NCI-H82 treated with DMSO at 0.1 percent for 48 hours (cell line): ENCODE measurements at regions not wholly inside any gene's neighbourhood (a gene's known extent, or its start where the extent isn't known, plus 50 kb on each side); places are given as distances from the start of the nearest gene placed in this dataset.
"Not testable (repeated sequence)": the region's sequence is repeated elsewhere in the genome, so short reads cannot be mapped to it uniquely, and the experiment has no call there.

Experiments used
- DNase-seq: peaks from one replicate; lab custom pipeline; 2025; ENCODE audit not compliant: unreplicated experiment; lab: John Stamatoyannopoulos, UW

DNA sequence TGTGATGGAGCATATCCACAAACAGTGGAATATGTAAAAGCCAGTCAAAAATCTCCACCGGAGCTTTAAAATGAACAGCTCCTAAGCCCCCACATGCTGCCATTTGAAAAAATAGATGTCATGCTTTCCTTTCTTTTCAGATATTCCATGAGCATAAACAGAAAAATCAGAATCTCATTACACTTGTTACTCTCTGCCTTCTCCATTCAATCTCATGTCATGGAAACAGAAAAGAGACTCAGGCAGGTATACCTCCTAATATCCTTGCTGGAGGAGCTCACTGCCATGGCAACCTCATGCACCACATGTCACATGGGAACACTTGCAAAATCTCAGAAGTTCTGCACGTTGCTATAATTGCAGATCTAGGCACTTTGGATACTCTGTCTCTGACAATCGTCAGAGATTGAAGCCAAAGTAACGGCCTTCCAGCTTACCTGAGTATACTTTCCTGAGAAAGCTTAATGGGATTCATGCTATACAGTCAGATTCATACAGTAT lies 317.0 kb upstream of the ADAMTS9 start:
- DNase-seq: no peak

DNA sequence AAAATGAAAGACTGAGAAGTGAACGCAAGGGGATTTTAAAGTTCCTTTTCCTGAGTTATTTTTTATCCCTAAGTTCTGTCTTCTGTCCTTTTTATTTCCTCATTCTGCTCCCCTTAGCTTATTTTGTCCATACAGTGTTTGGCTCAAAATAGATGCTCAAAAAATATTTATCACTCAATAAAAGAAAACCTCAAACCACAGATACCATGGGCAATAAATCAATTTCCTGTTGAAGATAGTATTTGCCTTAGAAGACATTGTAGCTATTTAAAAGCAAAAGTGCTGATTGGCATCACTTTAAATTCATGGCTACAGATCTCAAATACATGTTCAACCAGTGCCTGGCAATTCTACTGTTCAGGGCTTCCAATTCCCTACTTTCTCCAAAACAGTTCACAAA lies 316.5 kb upstream of the ADAMTS9 start:
- DNase-seq: no peak

DNA sequence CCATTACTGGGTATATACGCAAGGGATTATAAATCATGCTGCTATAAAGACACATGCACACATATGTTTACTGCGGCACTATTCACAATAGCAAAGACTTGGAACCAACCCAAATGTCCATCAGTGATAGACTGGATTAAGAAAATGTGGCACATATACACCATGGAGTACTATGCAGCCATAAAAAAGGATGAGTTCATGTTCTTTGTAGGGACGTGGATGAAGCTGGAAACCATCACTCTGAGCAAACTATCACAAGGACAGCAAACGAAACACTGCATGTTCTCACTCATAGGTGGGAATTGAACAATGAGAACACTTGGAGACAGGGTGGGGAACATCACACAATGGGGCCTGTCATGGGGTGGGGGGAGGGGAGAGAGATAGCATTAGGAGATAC lies 313.3 kb upstream of the ADAMTS9 start:
- DNase-seq: not testable (repeated sequence)

DNA sequence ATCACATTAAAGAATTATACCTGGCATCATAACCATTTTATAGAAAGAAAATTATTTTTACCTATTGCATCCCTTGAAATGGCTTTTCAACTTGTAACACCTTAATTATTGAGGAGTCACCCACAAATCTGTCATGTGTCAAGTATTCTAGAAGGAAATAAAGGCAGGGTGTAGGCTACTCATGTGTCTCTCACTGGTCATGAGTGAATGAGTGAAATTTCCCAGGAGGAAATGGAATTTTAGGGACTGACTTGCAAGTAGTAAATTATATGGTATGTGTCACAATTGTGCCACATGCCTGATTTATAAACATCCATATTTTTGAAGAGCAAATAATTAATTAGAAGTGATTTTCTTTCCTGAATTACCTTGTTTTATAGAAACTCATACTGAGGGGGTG lies 310.5 kb upstream of the ADAMTS9 start:
- DNase-seq: no peak

DNA sequence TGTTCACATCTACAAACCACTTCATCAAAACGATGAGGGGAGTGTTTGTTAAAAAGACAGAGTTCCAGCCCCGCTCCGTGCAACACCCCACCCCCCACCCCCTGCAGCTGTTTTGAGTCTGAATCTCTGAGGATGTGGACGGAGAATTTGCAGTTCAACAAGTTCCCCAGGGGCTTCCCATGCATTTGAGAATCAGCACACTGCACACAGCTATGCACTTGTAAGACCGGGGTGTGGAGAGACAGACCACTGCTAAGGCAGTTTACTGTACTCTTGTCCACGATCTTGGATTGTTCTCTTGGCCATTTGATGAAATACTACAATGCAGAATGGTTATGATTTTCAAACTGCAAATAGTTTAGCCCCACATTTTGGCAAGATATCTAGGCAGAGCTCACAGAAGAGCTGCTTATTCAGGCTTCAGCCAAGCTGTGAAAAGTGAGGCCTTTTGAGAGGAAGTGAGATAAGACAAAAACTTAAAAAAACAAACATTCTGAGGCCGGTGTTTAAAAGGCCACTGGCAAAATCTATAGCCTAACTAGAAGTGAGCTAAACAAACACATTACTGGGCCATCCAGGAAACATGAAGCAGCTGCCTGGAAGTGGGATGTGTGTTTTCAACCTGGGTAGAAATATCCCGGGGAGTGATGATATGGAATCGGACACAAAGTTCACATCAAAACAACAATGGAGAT lies 308.2 kb upstream of the ADAMTS9 start:
- DNase-seq: no peak

DNA sequence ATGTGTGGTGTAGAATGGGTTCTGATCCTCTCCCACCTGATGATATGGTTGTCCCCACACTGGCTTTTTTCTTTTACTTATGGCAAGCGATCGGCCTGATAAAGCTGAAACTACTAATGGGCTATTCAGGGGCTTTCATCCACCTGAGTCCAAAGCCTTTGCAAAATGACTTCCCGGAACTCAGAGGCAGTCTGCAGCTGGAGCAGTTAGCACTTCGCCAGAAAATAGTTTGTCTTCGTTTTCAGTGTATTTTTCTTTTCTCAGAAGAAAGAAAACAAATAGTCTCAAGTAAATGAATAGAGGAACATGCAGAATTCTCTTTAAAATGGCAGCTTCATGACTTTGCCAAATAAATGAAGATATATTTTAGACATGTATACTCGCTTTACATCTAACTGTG lies 306.0 kb upstream of the ADAMTS9 start:
- no peak for DNase-seq

DNA sequence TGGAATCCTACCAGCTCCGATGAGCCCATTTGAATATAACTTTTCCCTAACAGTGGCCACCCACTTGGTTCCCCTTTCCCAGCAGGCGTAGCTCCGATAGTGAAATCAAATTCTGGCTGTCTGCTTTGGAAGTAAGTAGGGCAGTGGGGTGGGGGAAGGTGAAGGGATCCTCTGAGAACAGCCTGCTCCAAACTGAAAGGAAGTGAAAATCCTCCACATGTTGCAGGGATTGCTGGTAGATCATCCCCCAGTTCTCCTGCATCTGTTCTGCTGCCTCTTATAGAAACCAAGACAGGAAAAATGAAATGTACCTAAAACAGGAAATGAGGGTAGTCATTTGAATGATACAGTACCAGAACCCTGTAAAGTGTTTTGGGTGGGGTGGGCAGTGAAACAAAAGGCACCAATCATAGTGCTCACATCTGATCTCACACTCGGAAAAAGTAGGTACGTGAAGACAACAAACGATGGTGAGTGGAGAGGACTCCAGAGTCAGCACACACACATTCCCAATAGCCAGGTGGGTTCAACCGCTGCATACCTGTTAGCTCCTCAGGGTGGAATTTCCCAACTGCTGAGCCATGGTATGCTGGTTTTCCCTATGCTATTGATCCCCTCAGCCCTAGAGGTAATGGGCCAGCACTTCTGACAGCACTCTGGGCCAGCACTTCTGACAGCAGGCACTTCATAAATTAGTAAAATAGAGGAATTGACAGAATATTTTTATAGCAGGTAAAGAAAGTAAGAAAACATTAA lies 304.9 kb upstream of the ADAMTS9 start:
- DNase-seq: no peak

DNA sequence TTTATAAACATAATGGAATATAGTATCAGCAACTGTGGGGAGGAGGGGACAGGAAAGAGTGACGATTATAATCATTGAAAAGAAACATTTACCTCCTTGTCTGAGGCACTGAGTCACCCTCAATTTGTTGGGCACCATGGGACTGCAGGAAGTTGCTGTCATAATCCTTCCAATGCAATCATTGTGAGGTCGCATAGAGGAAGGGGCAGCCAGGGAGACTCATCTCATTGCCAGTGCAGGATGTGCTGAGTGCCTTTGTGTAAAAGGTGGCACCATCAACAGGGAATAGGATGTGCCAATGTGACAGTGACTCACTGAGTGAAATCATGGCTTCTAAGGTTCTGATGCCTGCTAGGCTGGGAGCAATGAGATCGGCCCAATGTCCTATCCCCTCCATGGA lies 300.4 kb upstream of the ADAMTS9 start:
- DNase-seq: no peak

DNA sequence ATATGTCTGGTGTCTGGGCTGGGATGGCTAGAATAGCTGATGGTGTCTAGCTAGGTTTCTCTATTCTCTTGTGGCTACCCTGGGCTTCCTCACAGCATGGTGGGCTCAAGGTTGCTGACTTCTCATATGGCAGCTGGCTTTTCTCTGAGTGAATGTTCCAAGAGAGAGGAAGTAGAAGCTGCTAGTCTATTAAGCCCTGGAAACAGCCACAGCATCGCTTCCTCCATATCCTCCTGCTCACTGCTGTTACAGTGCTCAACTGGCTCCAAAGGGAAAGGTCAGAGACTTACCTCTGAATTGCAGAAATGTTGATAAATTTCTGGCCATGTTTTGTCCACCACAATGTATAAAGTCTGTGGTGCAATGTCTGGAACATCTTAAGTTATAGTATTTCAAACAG lies 299.9 kb upstream of the ADAMTS9 start:
- DNase-seq: no peak

DNA sequence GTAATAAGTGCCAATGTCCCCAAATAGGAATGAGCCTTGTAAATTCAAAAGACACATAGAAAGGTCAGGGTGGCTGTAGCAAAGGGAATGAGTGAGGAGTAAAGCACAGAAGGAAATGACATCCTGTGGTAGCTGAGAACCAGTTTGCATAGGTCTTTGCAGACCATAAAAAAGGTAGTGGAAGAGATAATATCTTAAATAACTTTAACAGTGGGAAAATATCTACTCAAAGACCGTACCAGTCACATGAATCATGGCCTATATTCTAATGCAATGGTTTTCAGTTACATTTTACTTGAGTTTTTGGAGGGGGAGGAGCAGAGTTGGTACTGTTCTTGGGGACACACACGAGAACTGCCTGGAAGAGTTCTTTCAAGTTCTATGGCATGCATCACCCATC lies 297.3 kb upstream of the ADAMTS9 start:
- no peak for DNase-seq

DNA sequence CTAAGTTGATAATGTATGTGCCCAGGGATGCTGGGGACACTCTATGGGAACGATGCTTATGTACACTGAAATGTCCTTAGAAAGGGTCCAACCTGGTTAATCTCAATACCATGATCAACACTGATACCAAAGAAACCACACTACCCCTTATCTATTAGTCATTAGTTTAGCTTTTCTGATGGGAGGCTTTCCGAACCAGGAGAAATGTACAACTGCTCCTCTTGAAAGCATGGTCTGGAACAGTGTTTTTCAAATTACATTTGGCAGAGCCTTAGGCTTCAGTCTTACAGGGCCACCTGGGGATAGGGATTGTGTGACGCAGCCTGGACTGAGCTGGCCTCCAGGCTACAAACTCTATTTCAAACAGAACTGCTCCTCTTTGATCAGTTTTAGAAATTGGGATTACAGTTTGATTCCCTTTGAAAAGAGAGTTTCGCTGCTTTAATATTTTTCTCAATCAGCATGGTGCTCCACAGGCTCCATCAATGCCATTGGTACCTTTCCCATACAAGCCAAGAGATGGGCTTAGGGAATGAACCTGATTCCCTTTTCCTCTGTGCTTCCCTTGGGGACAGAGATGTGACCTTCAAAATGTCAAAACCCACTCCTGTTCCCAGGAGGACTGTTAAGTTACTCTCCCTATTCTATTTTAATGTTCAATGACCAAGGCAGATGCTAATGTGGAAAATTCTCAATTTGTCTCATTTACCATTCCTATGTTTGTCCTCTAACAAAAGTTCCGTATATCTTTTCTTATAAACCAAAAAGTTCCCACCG lies 296.0 kb upstream of the ADAMTS9 start:
- DNase-seq: no peak

DNA sequence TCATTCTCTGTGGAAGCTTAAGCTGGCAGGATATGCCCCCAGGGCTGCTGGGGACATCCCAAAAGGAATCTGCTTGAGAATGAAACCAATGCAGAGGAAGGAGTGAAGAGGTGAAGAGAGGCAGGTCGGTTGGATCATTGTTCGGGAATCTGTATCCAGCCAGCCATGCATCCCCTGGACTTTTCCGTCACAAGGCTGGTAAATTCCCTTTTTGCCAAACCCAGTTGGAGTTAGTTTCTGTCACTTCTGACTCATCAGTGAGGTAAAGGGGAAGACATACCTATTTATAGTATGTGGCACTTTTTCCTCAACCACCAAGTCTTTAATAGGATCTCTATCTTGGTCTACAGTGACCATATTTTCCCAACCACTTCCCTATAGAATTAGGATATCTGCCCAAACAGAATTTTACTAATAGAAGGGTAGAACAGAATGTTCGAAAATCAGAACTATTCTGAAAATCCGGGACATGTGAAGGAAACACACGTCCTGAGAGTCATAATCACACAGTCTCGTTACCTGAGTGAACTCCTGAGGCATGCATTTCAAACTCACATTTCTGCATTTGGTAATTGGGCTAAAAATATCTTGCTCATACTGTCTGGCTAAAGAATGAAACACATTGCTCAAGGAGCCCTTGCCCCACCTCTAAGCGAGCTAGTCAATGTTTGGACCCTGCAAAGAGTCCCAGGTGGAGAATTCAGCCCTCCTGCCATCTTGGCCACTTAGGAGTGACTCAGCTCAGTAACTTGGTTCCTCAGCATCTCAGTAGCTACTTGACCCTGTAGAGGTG lies 289.7 kb upstream of the ADAMTS9 start:
- DNase-seq: no peak

DNA sequence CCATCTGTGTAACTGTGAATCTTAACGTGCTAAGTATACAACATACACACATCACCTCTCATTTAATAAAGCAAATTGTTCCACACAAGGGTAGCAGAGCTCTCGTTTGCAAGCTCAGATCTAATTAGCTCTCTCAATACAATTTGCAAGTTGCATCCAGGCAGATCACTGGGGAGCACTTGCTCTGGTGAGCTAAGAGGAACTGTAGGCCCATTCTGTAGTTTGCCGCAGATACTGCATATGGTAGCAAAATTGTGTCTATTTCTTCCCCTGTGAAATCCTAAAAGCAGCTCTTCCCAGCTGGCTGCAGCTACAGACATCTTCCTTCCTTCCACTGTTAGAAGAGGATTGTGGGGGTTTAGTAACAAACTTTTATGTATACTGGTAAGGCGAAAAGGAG lies 288.7 kb upstream of the ADAMTS9 start:
- DNase-seq: no peak

DNA sequence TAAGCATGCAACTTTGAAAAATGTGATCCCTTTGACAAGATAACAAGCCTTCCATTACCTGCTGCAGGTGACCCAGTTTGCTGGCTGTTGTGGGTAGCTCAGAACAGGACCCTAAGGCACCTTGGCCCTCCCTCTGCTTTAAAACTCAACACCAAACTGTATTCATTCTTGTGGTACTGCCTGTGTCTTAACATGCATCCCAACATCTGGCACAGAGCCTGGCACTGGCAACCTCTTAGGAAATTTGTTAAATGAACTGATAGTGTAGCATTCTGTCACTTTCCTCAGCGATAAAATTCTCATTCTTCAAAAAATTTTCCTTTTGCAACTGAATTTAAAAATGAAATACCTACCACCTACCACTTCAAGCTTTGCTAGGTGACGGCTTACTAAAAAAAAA lies 287.3 kb upstream of the ADAMTS9 start:
- no peak for DNase-seq

DNA sequence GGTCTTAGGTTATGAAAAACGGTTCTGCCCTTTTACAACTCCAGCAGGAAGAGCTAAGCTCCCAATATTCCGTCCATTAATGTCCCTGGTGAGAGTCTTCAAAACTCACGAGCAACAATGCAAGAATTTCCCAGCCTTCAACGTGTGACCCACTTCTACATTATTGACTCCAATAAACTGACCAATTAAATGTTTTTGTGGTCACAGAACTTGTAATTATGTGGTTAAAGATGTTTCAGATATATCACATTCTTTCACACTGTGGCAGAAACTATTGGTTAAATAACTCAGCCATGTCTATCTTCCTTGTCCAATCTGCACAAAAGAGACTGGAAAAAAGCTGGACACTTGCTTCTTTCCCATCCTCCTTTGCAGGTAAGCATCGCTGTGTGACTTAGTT lies 286.6 kb upstream of the ADAMTS9 start:
- DNase-seq: no peak

DNA sequence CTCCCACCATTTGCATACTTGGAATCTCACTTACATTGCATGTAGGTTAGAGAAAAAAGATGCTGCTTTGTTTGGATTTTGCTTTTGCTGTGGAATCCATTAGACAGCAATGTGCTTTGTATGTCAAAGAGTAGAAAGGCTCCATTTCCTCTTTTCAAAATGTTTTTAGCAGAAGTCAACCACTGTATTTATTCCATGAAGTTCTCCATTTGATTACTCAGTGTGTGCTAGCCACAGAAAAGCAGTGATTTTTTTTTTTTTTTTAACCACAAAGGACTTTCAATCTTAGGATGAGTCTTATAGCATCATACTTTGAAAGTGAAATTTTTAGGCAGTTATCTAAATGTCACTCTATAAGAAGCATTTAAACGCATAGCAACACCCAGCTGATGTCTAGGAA lies 285.0 kb upstream of the ADAMTS9 start:
- no peak for DNase-seq

DNA sequence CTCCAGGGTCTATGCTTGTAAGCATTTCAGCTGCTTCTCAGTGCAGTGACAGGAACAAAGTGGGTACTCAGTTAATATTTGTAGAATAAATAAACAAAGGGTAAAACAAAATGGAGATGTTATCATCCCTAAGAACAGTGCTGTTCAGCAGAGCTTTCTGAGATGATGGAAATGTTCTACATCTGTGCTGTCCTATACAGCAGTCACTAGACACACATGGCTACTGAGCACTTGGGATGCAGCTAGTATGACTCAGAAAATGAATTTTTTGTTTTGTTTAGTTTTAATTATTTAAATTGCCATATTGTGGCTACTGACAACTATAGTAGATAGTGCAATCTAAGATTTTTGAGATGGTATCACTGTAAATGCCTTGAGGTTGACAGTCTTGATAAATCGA lies 283.8 kb upstream of the ADAMTS9 start:
- DNase-seq: no peak

DNA sequence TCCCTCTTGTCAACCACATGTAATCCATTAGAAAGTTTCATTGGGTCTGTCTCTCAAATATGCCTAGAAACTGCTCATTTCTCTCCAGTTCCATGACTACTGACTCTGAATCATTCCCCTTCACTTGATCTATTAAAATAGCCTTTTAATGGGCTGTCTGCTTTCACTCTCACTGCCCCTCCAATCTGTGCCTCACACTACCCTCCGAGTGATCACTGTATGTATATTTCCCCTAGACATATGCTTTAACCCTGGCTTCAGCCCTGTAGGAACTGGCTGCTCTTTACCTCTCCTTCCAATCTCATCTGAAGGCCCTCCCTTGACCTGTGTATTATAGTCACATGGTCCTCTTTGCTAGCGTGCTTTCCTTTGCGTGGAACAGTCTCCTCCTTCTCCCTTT lies 282.8 kb upstream of the ADAMTS9 start:
- DNase-seq: no peak

DNA sequence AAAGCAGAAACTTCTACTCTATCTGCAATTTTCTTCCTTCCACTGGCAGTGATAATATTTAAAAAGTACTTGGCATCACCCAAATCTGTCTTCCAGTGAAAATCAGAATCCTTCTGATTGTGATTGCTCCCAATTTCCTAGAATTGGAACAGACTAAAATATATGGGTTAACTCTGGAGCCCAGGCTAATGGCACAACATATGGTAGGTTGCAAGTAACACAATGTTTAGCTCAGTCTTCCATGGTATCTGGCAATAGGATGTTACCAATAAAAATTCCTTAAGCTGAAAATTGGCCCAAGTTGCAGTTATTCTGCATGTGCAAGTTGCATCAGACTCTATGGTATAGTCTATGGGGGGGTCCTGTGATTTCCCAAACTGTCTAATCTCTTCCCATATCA lies 273.5 kb upstream of the ADAMTS9 start:
- DNase-seq: no peak

DNA sequence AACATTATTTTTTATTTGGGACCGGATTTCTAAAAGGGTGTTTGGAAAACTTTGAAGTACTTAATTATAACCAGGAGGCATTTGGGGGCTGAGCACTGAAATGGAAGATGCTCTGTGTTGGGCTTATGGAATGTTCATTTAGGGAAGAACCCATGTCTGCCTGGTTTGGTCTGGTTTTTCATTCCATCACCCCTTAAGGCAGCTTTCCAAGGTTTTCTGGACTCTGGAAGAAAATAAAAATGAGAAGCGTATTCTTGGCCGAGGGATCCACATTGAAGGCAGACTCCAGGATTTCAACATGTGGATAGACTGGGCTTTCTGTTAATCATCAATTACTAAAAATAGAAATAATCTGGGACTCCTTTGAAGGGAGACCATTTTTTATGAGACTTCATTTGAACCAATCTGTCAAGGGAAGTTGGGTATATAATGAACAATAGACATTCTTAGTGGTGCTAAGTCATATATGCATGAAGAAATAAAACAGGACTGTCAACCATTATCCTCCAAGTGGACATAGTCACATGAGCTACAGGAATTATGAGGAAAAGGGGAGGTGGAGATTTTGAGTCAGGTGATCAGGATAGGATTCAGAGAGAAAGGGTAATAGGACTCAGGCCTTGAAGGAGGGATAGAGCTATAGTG lies 270.5 kb upstream of the ADAMTS9 start:
- no peak for DNase-seq
